WTC11 (cell line): ENCODE measurements at regions not wholly inside any gene's neighbourhood (a gene's known extent, or its start where the extent isn't known, plus 50 kb on each side); places are given as distances from the start of the nearest gene placed in this dataset.

Experiments used
- ATAC-seq: fragments of 200-7000 bp; cut with Tn5 transposase; 2 replicates; pipeline ENCODE4 v1.10.0; 2021; ENCODE audit warnings: mild to moderate bottlenecking, moderate library complexity
- CTCF ChIA-PET: fragments of 300-600 bp; sonication (Branson Sonifier 250); formaldehyde crosslinking; loops from one replicate; lab custom pipeline; 2021; ENCODE audit warnings: antibody characterized with exemption; lab: Charles Lee
- POLR2A ChIA-PET: fragments of 350-600 bp; sonication (Branson Sonifier 250); formaldehyde crosslinking; loops from one replicate; lab custom pipeline; 2021; ENCODE audit warnings: antibody characterized with exemption; lab: Charles Lee
- DNase-seq: peaks from one replicate; pipeline ENCODE4 v3.0.0; 2021; ENCODE audit warnings: low spot score
- H3K27ac Mint-ChIP-seq: 2 replicates; pipeline ENCODE4 v1.8.0; 2021; ENCODE audit warnings: mixed read lengths
- H3K27me3 Mint-ChIP-seq: 2 replicates; pipeline ENCODE4 v1.8.0; 2021; ENCODE audit warnings: low read depth, mild to moderate bottlenecking, moderate library complexity, mixed read lengths
- H3K36me3 Mint-ChIP-seq: 2 replicates; pipeline ENCODE4 v1.8.0; 2021; ENCODE audit warnings: mixed read lengths
- H3K4me1 Mint-ChIP-seq: 2 replicates; pipeline ENCODE4 v1.8.0; 2022; ENCODE audit warnings: mixed read lengths
- H3K4me3 Mint-ChIP-seq: 2 replicates; pipeline ENCODE4 v1.8.0; 2021; ENCODE audit warnings: mild to moderate bottlenecking, moderate library complexity, mixed read lengths
- H3K9me3 Mint-ChIP-seq: 2 replicates; pipeline ENCODE4 v1.8.0; 2021; ENCODE audit warnings: mixed read lengths
- AFF4 ChIP-seq: sonication (generic); formaldehyde crosslinking; IDR thresholded peaks from 2 replicates; pipeline ENCODE4 v1.8.1; 2023; ENCODE audit warnings: mild to moderate bottlenecking, missing genetic modification reagents, borderline replicate concordance
- ATF1 ChIP-seq: sonication (generic); formaldehyde crosslinking; IDR thresholded peaks from 2 replicates; pipeline ENCODE4 v1.8.1; 2023; ENCODE audit warnings: mild to moderate bottlenecking, moderate library complexity, missing genetic modification reagents
- EMX1 ChIP-seq: fragments of 250-450 bp; sonication (Bioruptor Pico); IDR thresholded peaks from 2 replicates; pipeline ENCODE4 v1.8.0; 2021; ENCODE audit warnings: mild to moderate bottlenecking
- FOXJ3 ChIP-seq: sonication (generic); formaldehyde crosslinking; IDR thresholded peaks from 2 replicates; pipeline ENCODE4 v1.9.0; 2021; ENCODE audit warnings: missing genetic modification reagents, mild to moderate bottlenecking, borderline replicate concordance
- FOXK1 ChIP-seq: sonication (generic); formaldehyde crosslinking; IDR thresholded peaks from 2 replicates; pipeline ENCODE4 v1.8.0; 2022; ENCODE audit warnings: mild to moderate bottlenecking, moderate library complexity, missing genetic modification reagents
- GRHL2 ChIP-seq: fragments of 250-450 bp; sonication (Bioruptor Pico); IDR thresholded peaks from 2 replicates; pipeline ENCODE4 v1.8.0; 2022; ENCODE audit warnings: mild to moderate bottlenecking, moderate library complexity; ENCODE audit not compliant: insufficient replicate concordance, severe bottlenecking
- HMGXB4 ChIP-seq: sonication (generic); formaldehyde crosslinking; IDR thresholded peaks from 2 replicates; pipeline ENCODE4 v1.8.1; 2023; ENCODE audit warnings: mild to moderate bottlenecking, moderate library complexity, missing genetic modification reagents
- IRF2 ChIP-seq: sonication (generic); formaldehyde crosslinking; IDR thresholded peaks from 2 replicates; pipeline ENCODE4 v1.8.0; 2022; ENCODE audit warnings: low read depth, missing genetic modification reagents, borderline replicate concordance
- JUN ChIP-seq: sonication (generic); formaldehyde crosslinking; IDR thresholded peaks from 2 replicates; pipeline ENCODE4 v1.8.0; 2023; ENCODE audit warnings: mild to moderate bottlenecking, missing genetic modification reagents
- MXD4 ChIP-seq: fragments of 250-450 bp; sonication (Bioruptor Pico); IDR thresholded peaks from 2 replicates; pipeline ENCODE4 v1.8.0; 2021; ENCODE audit warnings: mild to moderate bottlenecking, moderate library complexity, borderline replicate concordance
- NFATC4 ChIP-seq: fragments of 250-450 bp; sonication (Bioruptor Pico); IDR thresholded peaks from 2 replicates; pipeline ENCODE4 v1.9.0; 2021; ENCODE audit warnings: mild to moderate bottlenecking
- NR2C2 ChIP-seq: sonication (generic); formaldehyde crosslinking; IDR thresholded peaks from 2 replicates; pipeline ENCODE4 v1.8.0; 2022; ENCODE audit warnings: mild to moderate bottlenecking, missing genetic modification reagents
- OVOL2 ChIP-seq: fragments of 250-450 bp; sonication (Bioruptor Pico); IDR thresholded peaks from 2 replicates; pipeline ENCODE4 v1.9.0; 2021; ENCODE audit warnings: mild to moderate bottlenecking, borderline replicate concordance
- RELA ChIP-seq: sonication (generic); formaldehyde crosslinking; IDR thresholded peaks from 2 replicates; pipeline ENCODE4 v1.8.1; 2022; ENCODE audit warnings: missing genetic modification reagents, mild to moderate bottlenecking, borderline replicate concordance
- SMAD3 ChIP-seq: sonication (generic); formaldehyde crosslinking; IDR thresholded peaks from 2 replicates; pipeline ENCODE4 v1.8.0; 2022; ENCODE audit warnings: missing genetic modification reagents, mild to moderate bottlenecking, borderline replicate concordance
- USF1 ChIP-seq: sonication (generic); formaldehyde crosslinking; IDR thresholded peaks from 2 replicates; pipeline ENCODE4 v1.8.0; 2022; ENCODE audit warnings: mild to moderate bottlenecking, missing genetic modification reagents
- ZBTB21 ChIP-seq: sonication (generic); formaldehyde crosslinking; IDR thresholded peaks from 2 replicates; pipeline ENCODE4 v1.8.1; 2023; ENCODE audit warnings: mild to moderate bottlenecking, missing genetic modification reagents, borderline replicate concordance
- ZNF121 ChIP-seq: sonication (generic); formaldehyde crosslinking; IDR thresholded peaks from 2 replicates; pipeline ENCODE4 v1.8.0; 2023; ENCODE audit warnings: missing genetic modification reagents
- ZNF138 ChIP-seq: sonication (generic); formaldehyde crosslinking; conservative IDR thresholded peaks from 2 replicates; pipeline ENCODE4 v1.8.1; 2022; ENCODE audit warnings: mild to moderate bottlenecking, moderate library complexity, missing genetic modification reagents
- ZNF219 ChIP-seq: sonication (generic); formaldehyde crosslinking; IDR thresholded peaks from 2 replicates; pipeline ENCODE4 v1.8.0; 2023; ENCODE audit warnings: missing genetic modification reagents, mild to moderate bottlenecking, borderline replicate concordance
- ZNF317 ChIP-seq: sonication (generic); formaldehyde crosslinking; IDR thresholded peaks from 2 replicates; pipeline ENCODE4 v1.8.1; 2023; ENCODE audit warnings: low read depth, mild to moderate bottlenecking, moderate library complexity, missing genetic modification reagents, borderline replicate concordance
- ZNF512 ChIP-seq: sonication (generic); formaldehyde crosslinking; IDR thresholded peaks from 2 replicates; pipeline ENCODE4 v1.8.1; 2022; ENCODE audit warnings: missing genetic modification reagents, borderline replicate concordance

- TF ChIP-seq ZNF219 (CRISPR knock-in tag) (no peak), NFATC4 (no peak), HMGXB4 (no peak), SMAD3 (no peak), ATF1 (CRISPR knock-in tag) (no peak)
Measured at GRCh38 chr6:112620812-112621569, 273.9 kb downstream of the RFPL4B start (continued).

- H3K4me1 Mint-ChIP-seq = peaks cover 8% of the 10 kb centered on the region
- POLR2A ChIA-PET = no interaction called here
- DNase-seq = no peak
- H3K9me3 Mint-ChIP-seq = peaks cover 6% of the 10 kb centered on the region; the same call in 1 of the 2 replicates
- CTCF ChIA-PET = interaction anchor here (1.1 kb wide), 1 partner anchor 119 kb away, joined by 4 read pairs; no protein-coding TSS in a partner anchor
- ATAC-seq = no peak
- no peak overlapping the region for H3K27ac Mint-ChIP-seq
- no peak for TF ChIP-seq ZNF317
- TF ChIP-seq FOXJ3 = no peak
- no peak for TF ChIP-seq JUN (CRISPR knock-in tag)
- no peak for TF ChIP-seq ZBTB21
- TF ChIP-seq USF1 = no peak
- no peak for TF ChIP-seq MXD4 (CRISPR knock-in tag)
- no peak for TF ChIP-seq NR2C2 (CRISPR knock-in tag)
- TF ChIP-seq RELA = no peak
- no peak overlapping the region for H3K4me3 Mint-ChIP-seq
- H3K36me3 Mint-ChIP-seq = no peaks in the 10 kb centered on the region
- no peaks in the 10 kb centered on the region for H3K27me3 Mint-ChIP-seq
Measured at GRCh38 chr6:112622036-112622435, 274.9 kb downstream of the RFPL4B start.

- peaks cover 7% of the 10 kb centered on the region for H3K9me3 Mint-ChIP-seq
- H3K27ac Mint-ChIP-seq = 0 out of 2 replicates have a peak overlapping the region, but pooled peaks have one; percentile 33
- ChIA-PET CTCF (no interaction called here), POLR2A (no interaction called here)
- peaks cover 3% of the 10 kb centered on the region; the same call in 1 of the 2 replicates for H3K36me3 Mint-ChIP-seq
- ATAC-seq = no peak
- peaks cover 5% of the 10 kb centered on the region for H3K4me1 Mint-ChIP-seq
- no peaks in the 10 kb centered on the region for H3K27me3 Mint-ChIP-seq
- no peak for TF ChIP-seq EMX1 (CRISPR knock-in tag)
- no peak for TF ChIP-seq ZNF219 (CRISPR knock-in tag)
- no peak for TF ChIP-seq ZNF138 (CRISPR knock-in tag)
- TF ChIP-seq FOXK1 (CRISPR knock-in tag) = no peak
- TF ChIP-seq RELA = no peak
- no peak for TF ChIP-seq IRF2 (CRISPR knock-in tag)
- no peak for TF ChIP-seq ZNF512
- no peak for TF ChIP-seq ZNF121 (CRISPR knock-in tag)
- no peak for TF ChIP-seq GRHL2 (CRISPR knock-in tag)
- no peak for TF ChIP-seq AFF4
- no peak for TF ChIP-seq OVOL2 (CRISPR knock-in tag)
- no peak overlapping the region for H3K4me3 Mint-ChIP-seq
- no peak for DNase-seq
Measured at GRCh38 chr6:112626468-112627082, 279.4 kb downstream of the RFPL4B start.
